OCI-LY3 (cell line): ENCODE measurements at regions not wholly inside any gene's neighbourhood (a gene's known extent, or its start where the extent isn't known, plus 50 kb on each side); places are given as distances from the start of the nearest gene placed in this dataset.

Experiments used
- H2AFZ ChIP-seq: fragments of 200-600, 300-600 bp; shearing (Covaris generic); 2 replicates; pipeline ENCODE4 v1.6.0; 2014; ENCODE audit warnings: antibody characterized with exemption, low read depth, low read length
- H3K27ac ChIP-seq: fragments of 200-600, 300-600 bp; sonication (generic); 2 replicates; pipeline ENCODE4 v1.5.1; 2014; ENCODE audit warnings: mild to moderate bottlenecking, low read length, moderate library complexity, mixed read lengths
- H3K27me3 ChIP-seq: fragments of 200-600, 300-600 bp; sonication (generic); 2 replicates; pipeline ENCODE4 v1.6.1; 2014; ENCODE audit warnings: low read depth, low read length, mixed read lengths
- H3K36me3 ChIP-seq: fragments of 200-600, 300-600 bp; sonication (generic); replicated peaks from 2 replicates; pipeline ENCODE3; 2014; ENCODE audit warnings: low read depth, low read length, mixed read lengths
- H3K4me1 ChIP-seq: fragments of 300-600, 200-600 bp; sonication (generic); 2 replicates; pipeline ENCODE4 v1.6.1; 2014; ENCODE audit warnings: low read length, mixed read lengths
- H3K4me2 ChIP-seq: fragments of 200-600, 300-600 bp; sonication (generic); 2 replicates; pipeline ENCODE4 v1.6.1; 2014; ENCODE audit warnings: low read length, mixed read lengths
- H3K4me3 ChIP-seq: fragments of 300-600, 200-600 bp; sonication (generic); 2 replicates; pipeline ENCODE4 v1.5.1; 2014; ENCODE audit warnings: antibody characterized with exemption, mild to moderate bottlenecking, low read length, moderate library complexity
- H3K79me2 ChIP-seq: fragments of 300-600, 200-600 bp; shearing (Covaris generic); 2 replicates; pipeline ENCODE4 v1.6.1; 2014; ENCODE audit warnings: mild to moderate bottlenecking, low read length, mixed read lengths
- H3K9ac ChIP-seq: fragments of 300-600, 200-600 bp; shearing (Covaris generic); 2 replicates; pipeline ENCODE4 v1.6.0; 2014; ENCODE audit warnings: mild to moderate bottlenecking, low read length, moderate library complexity
- H3K9me3 ChIP-seq: fragments of 200-600, 300-600 bp; shearing (Covaris generic); 2 replicates; pipeline ENCODE4 v1.6.1; 2014; ENCODE audit warnings: low read length, mixed read lengths; ENCODE audit not compliant: insufficient read depth
- H4K20me1 ChIP-seq: fragments of 200-600, 300-600 bp; sonication (generic); 2 replicates; pipeline ENCODE4 v1.6.1; 2016; ENCODE audit warnings: low read length, mixed read lengths; ENCODE audit not compliant: insufficient read depth
- EZH2phosphoT487 ChIP-seq: fragments of 200-600 bp; shearing (Covaris generic); IDR thresholded peaks from 2 replicates; pipeline ENCODE4 v1.6.1; 2018; ENCODE audit warnings: antibody characterized with exemption, mixed run types, low read depth
- TF ChIP-seq, protein P1 (sequence below): fragments of 200-600, 300-600 bp; sonication (generic); IDR thresholded peaks from 2 replicates; pipeline ENCODE4 v1.5.1; 2014; ENCODE audit warnings: antibody characterized with exemption, low read length, low read depth

DNA sequence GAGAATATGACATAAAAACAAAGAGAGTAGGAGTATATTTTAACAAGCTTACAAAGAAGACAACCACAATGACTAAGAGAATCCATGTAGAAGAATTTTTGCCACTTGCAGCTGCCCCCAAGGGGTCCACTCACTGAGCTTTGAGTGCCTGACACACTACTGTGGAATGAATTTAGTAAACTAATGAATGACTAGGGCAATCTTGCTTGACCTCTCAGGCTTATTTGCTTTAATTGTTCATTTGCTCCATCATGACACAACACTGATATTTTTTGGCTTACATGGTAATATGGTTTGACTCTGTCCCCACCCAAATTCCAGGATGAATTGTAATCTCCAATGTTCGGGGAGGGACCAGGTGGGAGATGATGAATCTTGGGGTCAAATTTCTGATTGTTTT lies 249.1 kb upstream of the FAR2 start:
- Histone ChIP-seq H2AFZ (no peak overlapping the region), H3K4me1 (no peaks in the 10 kb centered on the region), H3K9ac (no peak overlapping the region)

DNA sequence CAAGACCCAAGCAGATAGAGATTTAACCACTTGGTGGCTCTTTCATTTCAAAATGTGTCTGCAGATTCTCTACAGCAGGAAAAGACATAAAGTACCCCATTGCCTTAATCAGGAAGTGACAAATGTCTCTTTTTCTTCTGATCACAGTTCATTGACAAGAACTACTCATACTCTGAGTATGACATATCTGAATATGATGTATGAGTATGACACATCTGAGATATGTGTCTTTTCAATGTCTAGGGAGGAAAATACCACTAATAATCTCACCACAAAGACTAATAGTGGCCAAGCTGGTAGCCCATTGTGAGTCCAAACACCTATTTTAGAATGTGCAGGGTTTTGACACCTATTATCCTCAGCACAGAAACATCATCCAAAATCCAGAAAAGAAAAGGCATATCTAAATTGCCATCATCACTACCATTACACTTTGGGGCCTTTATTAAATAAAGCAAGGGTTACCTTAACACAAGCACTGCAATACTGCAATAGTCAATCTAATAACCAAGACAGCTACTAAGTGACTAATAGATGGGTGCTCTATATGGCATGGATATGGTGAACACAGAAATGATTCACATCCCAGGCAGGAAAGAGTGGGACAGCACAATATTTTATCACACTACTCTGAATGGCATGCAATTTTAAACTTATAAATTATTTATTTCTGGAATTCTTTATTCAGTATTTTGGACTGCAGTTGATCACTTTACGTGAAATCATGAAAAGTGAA lies 243.7 kb upstream of the FAR2 start:
- no peak for TF ChIP-seq EZH2phosphoT487
- TF ChIP-seq, protein P1, sequence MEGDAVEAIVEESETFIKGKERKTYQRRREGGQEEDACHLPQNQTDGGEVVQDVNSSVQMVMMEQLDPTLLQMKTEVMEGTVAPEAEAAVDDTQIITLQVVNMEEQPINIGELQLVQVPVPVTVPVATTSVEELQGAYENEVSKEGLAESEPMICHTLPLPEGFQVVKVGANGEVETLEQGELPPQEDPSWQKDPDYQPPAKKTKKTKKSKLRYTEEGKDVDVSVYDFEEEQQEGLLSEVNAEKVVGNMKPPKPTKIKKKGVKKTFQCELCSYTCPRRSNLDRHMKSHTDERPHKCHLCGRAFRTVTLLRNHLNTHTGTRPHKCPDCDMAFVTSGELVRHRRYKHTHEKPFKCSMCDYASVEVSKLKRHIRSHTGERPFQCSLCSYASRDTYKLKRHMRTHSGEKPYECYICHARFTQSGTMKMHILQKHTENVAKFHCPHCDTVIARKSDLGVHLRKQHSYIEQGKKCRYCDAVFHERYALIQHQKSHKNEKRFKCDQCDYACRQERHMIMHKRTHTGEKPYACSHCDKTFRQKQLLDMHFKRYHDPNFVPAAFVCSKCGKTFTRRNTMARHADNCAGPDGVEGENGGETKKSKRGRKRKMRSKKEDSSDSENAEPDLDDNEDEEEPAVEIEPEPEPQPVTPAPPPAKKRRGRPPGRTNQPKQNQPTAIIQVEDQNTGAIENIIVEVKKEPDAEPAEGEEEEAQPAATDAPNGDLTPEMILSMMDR = no peak
- H3K9me3 ChIP-seq = 0 out of 2 replicates have a peak, but pooled peaks cover 3% of the 10 kb centered on the region
- no peaks in the 10 kb centered on the region for H4K20me1 ChIP-seq

More for the DNA sequence above, 249.1 kb upstream of the FAR2 start:
- no peaks in the 10 kb centered on the region for H3K79me2 ChIP-seq
- no peak overlapping the region for H3K4me2 ChIP-seq
- H3K27me3 ChIP-seq = no peaks in the 10 kb centered on the region
- no peak for TF ChIP-seq EZH2phosphoT487
- TF ChIP-seq, protein P1 = no peak
- H3K36me3 ChIP-seq = no peaks in the 10 kb centered on the region
- peaks cover 10% of the 10 kb centered on the region; the same call in 1 of the 2 replicates for H3K9me3 ChIP-seq
- H3K4me3 ChIP-seq = no peak overlapping the region
- no peak overlapping the region for H3K27ac ChIP-seq
- H4K20me1 ChIP-seq = no peaks in the 10 kb centered on the region

DNA sequence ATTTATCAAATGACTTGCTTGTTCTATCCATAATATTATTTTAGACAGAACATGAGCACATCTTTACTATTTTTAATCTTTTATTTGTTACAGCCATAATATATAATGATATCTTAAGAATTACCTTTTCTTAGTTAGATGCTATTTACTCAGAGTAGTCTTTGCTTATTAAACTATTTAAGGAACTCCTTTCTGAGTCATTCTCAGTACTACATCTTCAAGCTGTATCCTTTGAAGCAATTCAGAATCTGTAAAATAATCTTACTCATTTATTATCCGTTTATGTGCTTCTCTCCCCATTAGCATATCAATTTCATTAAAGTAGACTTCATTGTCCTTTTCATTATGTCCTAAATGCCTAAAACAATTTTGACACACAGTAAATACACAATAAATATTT lies 240.4 kb upstream of the FAR2 start:
- no peaks in the 10 kb centered on the region for H3K27me3 ChIP-seq
- no peak overlapping the region for H3K9ac ChIP-seq
- H2AFZ ChIP-seq = no peak overlapping the region
- H3K27ac ChIP-seq = no peak overlapping the region
- no peaks in the 10 kb centered on the region for H3K79me2 ChIP-seq
- no peaks in the 10 kb centered on the region for H3K4me1 ChIP-seq
- no peaks in the 10 kb centered on the region for H3K36me3 ChIP-seq
- peaks cover 9% of the 10 kb centered on the region; the same call in 1 of the 2 replicates for H3K9me3 ChIP-seq
- H3K4me3 ChIP-seq = no peak overlapping the region
- TF ChIP-seq, protein P1 = no peak
- TF ChIP-seq EZH2phosphoT487 = no peak
- no peak overlapping the region for H3K4me2 ChIP-seq
- H4K20me1 ChIP-seq = no peaks in the 10 kb centered on the region

More for the DNA sequence above, 243.7 kb upstream of the FAR2 start:
- H3K79me2 ChIP-seq = no peaks in the 10 kb centered on the region
- H3K9ac ChIP-seq = no peak overlapping the region
- H3K36me3 ChIP-seq = no peaks in the 10 kb centered on the region
- H3K4me3 ChIP-seq = no peak overlapping the region
- no peaks in the 10 kb centered on the region for H3K27me3 ChIP-seq
- H3K4me1 ChIP-seq = no peaks in the 10 kb centered on the region
- H3K4me2 ChIP-seq = no peak overlapping the region
- no peak overlapping the region for H3K27ac ChIP-seq
- no peak overlapping the region for H2AFZ ChIP-seq

DNA sequence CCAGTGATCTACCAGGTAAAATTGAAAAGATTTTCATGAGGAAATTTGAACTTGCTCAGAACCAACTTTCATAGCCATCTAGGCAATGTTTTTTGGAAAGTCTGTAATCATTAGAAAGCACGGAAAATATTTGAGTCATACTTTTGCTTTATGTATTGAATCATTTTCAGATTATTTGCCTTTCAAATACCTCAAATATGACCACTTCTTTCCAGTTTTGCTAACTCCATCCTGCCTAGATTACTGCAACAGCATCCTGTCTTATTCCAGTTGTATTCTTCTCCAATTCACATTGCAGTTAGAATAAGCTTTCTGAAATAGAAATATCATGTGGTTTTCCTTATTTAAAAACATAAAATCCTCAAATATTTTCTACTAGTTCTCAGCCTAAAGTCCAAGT lies 239.8 kb upstream of the FAR2 start:
- Histone ChIP-seq H3K4me1 (no peaks in the 10 kb centered on the region), H3K36me3 (no peaks in the 10 kb centered on the region), H3K4me2 (no peak overlapping the region), H3K9ac (no peak overlapping the region), H3K79me2 (no peaks in the 10 kb centered on the region), H2AFZ (no peak overlapping the region), H3K4me3 (no peak overlapping the region), H3K27me3 (no peaks in the 10 kb centered on the region), H3K27ac (no peak overlapping the region), H4K20me1 (no peaks in the 10 kb centered on the region), H3K9me3 (peaks cover 15% of the 10 kb centered on the region; the same call in 1 of the 2 replicates)
- TF ChIP-seq, protein P1 = no peak
- TF ChIP-seq EZH2phosphoT487 = no peak
